ENCODE measurements at regions not wholly inside any gene's neighbourhood (a gene's known extent, or its start where the extent isn't known, plus 50 kb on each side); places are given as distances from the start of the nearest gene placed in this dataset.

- TF ChIP-seq USF1 (IDR thresholded peaks at IDR 0.05) (no peak), TCF12 (IDR thresholded peaks at IDR 0.05; ENCODE audit: low read depth) (no peak), MAX (IDR thresholded peaks at IDR 0.05) (no peak), TEAD4 (IDR thresholded peaks at IDR 0.05) (no peak), CREB1 (IDR thresholded peaks at IDR 0.05; ENCODE audit: low read depth) (no peak), YY1 (IDR thresholded peaks at IDR 0.05; ENCODE audit: low read depth) (no peak), RAD21 (IDR thresholded peaks at IDR 0.05; ENCODE audit: low read depth) (no peak), REST (IDR thresholded peaks at IDR 0.05; ENCODE audit: low read depth) (no peak), EGR1 (IDR thresholded peaks at IDR 0.05) (no peak), FOXM1 (IDR thresholded peaks at IDR 0.05; ENCODE audit: borderline replicate concordance, low read depth) (no peak), ZBTB7A (IDR thresholded peaks at IDR 0.05; ENCODE audit: low read depth) (no peak), NFIC (IDR thresholded peaks at IDR 0.05) (no peak), CEBPB (IDR thresholded peaks at IDR 0.05) (no peak), EP300 (IDR thresholded peaks at IDR 0.05; ENCODE audit: borderline replicate concordance) (no peak), TAF1 (IDR thresholded peaks at IDR 0.05; ENCODE audit: low read depth) (no peak)
Observed at GRCh38 chr16:66130296-66130905, 236.1 kb upstream of the CDH5 start.

GRCh38 chr16:66129196-66129595 is 237.3 kb upstream of the CDH5 start:
- TF ChIP-seq YY1 (IDR thresholded peaks at IDR 0.05; ENCODE audit: low read depth) (no peak), MAX (IDR thresholded peaks at IDR 0.05) (no peak), NFIC (IDR thresholded peaks at IDR 0.05) (no peak), FOXM1 (IDR thresholded peaks at IDR 0.05; ENCODE audit: borderline replicate concordance, low read depth) (no peak), EP300 (IDR thresholded peaks at IDR 0.05; ENCODE audit: borderline replicate concordance) (no peak), EGR1 (IDR thresholded peaks at IDR 0.05) (no peak)

GRCh38 chr16:66128371-66128770 is 238.1 kb upstream of the CDH5 start:
- TF ChIP-seq CREB1 (IDR thresholded peaks at IDR 0.05; ENCODE audit: low read depth) (no peak), NFIC (IDR thresholded peaks at IDR 0.05) (no peak)

GRCh38 chr16:66127459-66128370 is 238.8 kb upstream of the CDH5 start:
- TF ChIP-seq TAF1 (IDR thresholded peaks at IDR 0.05; ENCODE audit: low read depth) (no peak), RAD21 (IDR thresholded peaks at IDR 0.05; ENCODE audit: low read depth) (no peak)

- TF ChIP-seq YY1 (IDR thresholded peaks at IDR 0.05; ENCODE audit: low read depth), result no peak
- TF ChIP-seq TCF12 (IDR thresholded peaks at IDR 0.05; ENCODE audit: low read depth), result no peak
- no peak for TF ChIP-seq CREB1 (IDR thresholded peaks at IDR 0.05; ENCODE audit: low read depth)
- TF ChIP-seq CEBPB (IDR thresholded peaks at IDR 0.05), result no peak
- no peak for TF ChIP-seq EP300 (IDR thresholded peaks at IDR 0.05; ENCODE audit: borderline replicate concordance)
- no peak for TF ChIP-seq TAF1 (IDR thresholded peaks at IDR 0.05; ENCODE audit: low read depth)
- no peak for TF ChIP-seq TEAD4 (IDR thresholded peaks at IDR 0.05)
- TF ChIP-seq EGR1 (IDR thresholded peaks at IDR 0.05), result no peak
- no peak for TF ChIP-seq RAD21 (IDR thresholded peaks at IDR 0.05; ENCODE audit: low read depth)
- no peak for TF ChIP-seq MAX (IDR thresholded peaks at IDR 0.05)
- TF ChIP-seq USF1 (IDR thresholded peaks at IDR 0.05), result no peak
- no peak for TF ChIP-seq REST (IDR thresholded peaks at IDR 0.05; ENCODE audit: low read depth)
- no peak for TF ChIP-seq NFIC (IDR thresholded peaks at IDR 0.05)
- no peak for TF ChIP-seq ZBTB7A (IDR thresholded peaks at IDR 0.05; ENCODE audit: low read depth)
- no peak for TF ChIP-seq FOXM1 (IDR thresholded peaks at IDR 0.05; ENCODE audit: borderline replicate concordance, low read depth)
Observed at GRCh38 chr16:66121466-66121865, 245.0 kb upstream of the CDH5 start.

Data from Ishikawa (cell line).